H1 (cell line): ENCODE measurements at regions not wholly inside any gene's neighbourhood (a gene's known extent, or its start where the extent isn't known, plus 50 kb on each side); places are given as distances from the start of the nearest gene placed in this dataset.

Source experiments
- BCL11A ChIP-seq, 2 experiments: IDR thresholded peaks; one replicate each; pipeline ENCODE4 v1.6.1; 2011; ENCODE audit warnings: low read depth in 2 of 2, low read length in 2 of 2, mild to moderate bottlenecking in 2 of 2
- CBX5 ChIP-seq: fragments of 300-800, 300-1000 bp; sonication (generic); IDR thresholded peaks from 2 replicates; pipeline ENCODE4 v1.7.1; 2016; ENCODE audit warnings: antibody characterized with exemption, low read length, low read depth
- JUN ChIP-seq: IDR thresholded peaks from 2 replicates; pipeline ENCODE4 v1.6.1; 2011; ENCODE audit warnings: low read depth, mild to moderate bottlenecking, improper control_type of control experiment, low read length
- MAX ChIP-seq: IDR thresholded peaks from 2 replicates; pipeline ENCODE4 v1.6.1; 2012; ENCODE audit warnings: inconsistent platforms
- POLR2AphosphoS5 ChIP-seq: IDR thresholded peaks from 2 replicates; pipeline ENCODE4 v1.6.1; 2011; ENCODE audit warnings: low read depth, low read length
- SP4 ChIP-seq: IDR thresholded peaks from 2 replicates; pipeline ENCODE4 v1.6.1; 2012; ENCODE audit warnings: low read length, inconsistent platforms
- SRF ChIP-seq: IDR thresholded peaks from 2 replicates; pipeline ENCODE4 v1.6.1; 2011; ENCODE audit warnings: mild to moderate bottlenecking, low read depth, low read length, moderate library complexity
- SUZ12 ChIP-seq: fragments of 200-600 bp; sonication (generic); IDR thresholded peaks from 2 replicates; pipeline ENCODE4 v1.6.1; 2012; ENCODE audit warnings: mild to moderate bottlenecking, inconsistent platforms, low read length, moderate library complexity, mixed read lengths
- TAF1 ChIP-seq: IDR thresholded peaks from 2 replicates; pipeline ENCODE4 v1.6.1; 2011; ENCODE audit warnings: mild to moderate bottlenecking, low read depth, low read length
- TF ChIP-seq, protein P1 (sequence below): fragments of 300-600 bp; sonication (generic); IDR thresholded peaks from 2 replicates; pipeline ENCODE4 v1.7.1; 2012; ENCODE audit warnings: low read length, moderate library complexity, mild to moderate bottlenecking, inconsistent platforms; ENCODE audit not compliant: insufficient replicate concordance

DNA sequence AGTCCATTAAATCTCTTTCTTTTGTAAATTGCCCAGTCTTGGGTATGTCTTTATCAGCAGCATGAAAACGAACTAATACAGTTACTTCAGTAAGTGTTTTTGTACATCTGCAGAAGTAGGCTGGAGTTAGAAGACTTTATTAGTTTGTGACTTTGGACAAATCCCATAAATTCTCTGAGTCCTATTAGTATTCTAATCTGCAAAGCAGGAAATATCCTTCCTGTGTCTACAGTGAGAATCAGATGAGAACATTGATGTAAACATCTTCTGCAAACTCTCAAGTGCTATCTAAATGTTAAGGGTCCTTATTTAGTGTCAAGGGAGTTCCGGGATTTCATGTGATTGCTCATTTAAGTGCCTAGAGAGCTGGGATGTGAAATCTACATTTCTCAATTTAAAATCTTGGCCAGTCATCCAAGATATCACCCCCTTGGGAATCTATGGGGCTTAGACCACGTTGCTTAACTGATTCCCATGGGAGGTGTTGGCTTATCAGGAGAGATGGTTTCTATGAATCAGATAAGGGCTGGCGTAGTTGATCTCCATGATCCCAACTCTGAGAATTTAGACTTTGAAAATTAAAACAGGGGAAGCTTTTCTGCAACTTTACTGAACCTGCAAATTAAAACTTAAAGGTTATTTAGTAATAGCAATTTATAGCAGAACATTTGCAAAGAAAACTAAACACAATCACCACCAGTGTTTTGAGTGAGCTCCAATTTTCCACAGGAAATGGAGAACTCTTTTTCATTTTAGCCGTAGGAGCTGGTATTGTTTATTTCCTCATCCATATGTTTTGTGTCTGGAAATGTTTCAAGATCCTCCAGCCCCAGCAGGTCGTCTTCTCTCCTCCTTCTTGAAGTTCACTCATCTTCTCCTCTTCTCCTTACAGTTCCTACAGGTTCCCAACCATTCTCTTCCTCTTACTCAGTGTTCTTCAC, 241.6 kb upstream of the CD180 start (continued):
- TF ChIP-seq, protein P1, sequence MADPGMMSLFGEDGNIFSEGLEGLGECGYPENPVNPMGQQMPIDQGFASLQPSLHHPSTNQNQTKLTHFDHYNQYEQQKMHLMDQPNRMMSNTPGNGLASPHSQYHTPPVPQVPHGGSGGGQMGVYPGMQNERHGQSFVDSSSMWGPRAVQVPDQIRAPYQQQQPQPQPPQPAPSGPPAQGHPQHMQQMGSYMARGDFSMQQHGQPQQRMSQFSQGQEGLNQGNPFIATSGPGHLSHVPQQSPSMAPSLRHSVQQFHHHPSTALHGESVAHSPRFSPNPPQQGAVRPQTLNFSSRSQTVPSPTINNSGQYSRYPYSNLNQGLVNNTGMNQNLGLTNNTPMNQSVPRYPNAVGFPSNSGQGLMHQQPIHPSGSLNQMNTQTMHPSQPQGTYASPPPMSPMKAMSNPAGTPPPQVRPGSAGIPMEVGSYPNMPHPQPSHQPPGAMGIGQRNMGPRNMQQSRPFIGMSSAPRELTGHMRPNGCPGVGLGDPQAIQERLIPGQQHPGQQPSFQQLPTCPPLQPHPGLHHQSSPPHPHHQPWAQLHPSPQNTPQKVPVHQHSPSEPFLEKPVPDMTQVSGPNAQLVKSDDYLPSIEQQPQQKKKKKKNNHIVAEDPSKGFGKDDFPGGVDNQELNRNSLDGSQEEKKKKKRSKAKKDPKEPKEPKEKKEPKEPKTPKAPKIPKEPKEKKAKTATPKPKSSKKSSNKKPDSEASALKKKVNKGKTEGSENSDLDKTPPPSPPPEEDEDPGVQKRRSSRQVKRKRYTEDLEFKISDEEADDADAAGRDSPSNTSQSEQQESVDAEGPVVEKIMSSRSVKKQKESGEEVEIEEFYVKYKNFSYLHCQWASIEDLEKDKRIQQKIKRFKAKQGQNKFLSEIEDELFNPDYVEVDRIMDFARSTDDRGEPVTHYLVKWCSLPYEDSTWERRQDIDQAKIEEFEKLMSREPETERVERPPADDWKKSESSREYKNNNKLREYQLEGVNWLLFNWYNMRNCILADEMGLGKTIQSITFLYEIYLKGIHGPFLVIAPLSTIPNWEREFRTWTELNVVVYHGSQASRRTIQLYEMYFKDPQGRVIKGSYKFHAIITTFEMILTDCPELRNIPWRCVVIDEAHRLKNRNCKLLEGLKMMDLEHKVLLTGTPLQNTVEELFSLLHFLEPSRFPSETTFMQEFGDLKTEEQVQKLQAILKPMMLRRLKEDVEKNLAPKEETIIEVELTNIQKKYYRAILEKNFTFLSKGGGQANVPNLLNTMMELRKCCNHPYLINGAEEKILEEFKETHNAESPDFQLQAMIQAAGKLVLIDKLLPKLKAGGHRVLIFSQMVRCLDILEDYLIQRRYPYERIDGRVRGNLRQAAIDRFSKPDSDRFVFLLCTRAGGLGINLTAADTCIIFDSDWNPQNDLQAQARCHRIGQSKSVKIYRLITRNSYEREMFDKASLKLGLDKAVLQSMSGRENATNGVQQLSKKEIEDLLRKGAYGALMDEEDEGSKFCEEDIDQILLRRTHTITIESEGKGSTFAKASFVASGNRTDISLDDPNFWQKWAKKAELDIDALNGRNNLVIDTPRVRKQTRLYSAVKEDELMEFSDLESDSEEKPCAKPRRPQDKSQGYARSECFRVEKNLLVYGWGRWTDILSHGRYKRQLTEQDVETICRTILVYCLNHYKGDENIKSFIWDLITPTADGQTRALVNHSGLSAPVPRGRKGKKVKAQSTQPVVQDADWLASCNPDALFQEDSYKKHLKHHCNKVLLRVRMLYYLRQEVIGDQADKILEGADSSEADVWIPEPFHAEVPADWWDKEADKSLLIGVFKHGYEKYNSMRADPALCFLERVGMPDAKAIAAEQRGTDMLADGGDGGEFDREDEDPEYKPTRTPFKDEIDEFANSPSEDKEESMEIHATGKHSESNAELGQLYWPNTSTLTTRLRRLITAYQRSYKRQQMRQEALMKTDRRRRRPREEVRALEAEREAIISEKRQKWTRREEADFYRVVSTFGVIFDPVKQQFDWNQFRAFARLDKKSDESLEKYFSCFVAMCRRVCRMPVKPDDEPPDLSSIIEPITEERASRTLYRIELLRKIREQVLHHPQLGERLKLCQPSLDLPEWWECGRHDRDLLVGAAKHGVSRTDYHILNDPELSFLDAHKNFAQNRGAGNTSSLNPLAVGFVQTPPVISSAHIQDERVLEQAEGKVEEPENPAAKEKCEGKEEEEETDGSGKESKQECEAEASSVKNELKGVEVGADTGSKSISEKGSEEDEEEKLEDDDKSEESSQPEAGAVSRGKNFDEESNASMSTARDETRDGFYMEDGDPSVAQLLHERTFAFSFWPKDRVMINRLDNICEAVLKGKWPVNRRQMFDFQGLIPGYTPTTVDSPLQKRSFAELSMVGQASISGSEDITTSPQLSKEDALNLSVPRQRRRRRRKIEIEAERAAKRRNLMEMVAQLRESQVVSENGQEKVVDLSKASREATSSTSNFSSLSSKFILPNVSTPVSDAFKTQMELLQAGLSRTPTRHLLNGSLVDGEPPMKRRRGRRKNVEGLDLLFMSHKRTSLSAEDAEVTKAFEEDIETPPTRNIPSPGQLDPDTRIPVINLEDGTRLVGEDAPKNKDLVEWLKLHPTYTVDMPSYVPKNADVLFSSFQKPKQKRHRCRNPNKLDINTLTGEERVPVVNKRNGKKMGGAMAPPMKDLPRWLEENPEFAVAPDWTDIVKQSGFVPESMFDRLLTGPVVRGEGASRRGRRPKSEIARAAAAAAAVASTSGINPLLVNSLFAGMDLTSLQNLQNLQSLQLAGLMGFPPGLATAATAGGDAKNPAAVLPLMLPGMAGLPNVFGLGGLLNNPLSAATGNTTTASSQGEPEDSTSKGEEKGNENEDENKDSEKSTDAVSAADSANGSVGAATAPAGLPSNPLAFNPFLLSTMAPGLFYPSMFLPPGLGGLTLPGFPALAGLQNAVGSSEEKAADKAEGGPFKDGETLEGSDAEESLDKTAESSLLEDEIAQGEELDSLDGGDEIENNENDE, result no peak
- TF ChIP-seq CBX5, result no peak
- TF ChIP-seq POLR2AphosphoS5, result no peak
- no peak for TF ChIP-seq SP4
- TF ChIP-seq MAX, result no peak
- no peak for TF ChIP-seq TAF1
- no peak for TF ChIP-seq SRF
- no peak for TF ChIP-seq BCL11A (IDR thresholded peaks at IDR 0.05; ENCODE audit: low read depth in 2 of 2, low read length in 2 of 2)
- no peak for TF ChIP-seq SUZ12
- TF ChIP-seq JUN, result no peak
